Lower lobe of right lung (tissue), 2 donors: ENCODE measurements at regions not wholly inside any gene's neighbourhood (a gene's known extent, or its start where the extent isn't known, plus 50 kb on each side); places are given as distances from the start of the nearest gene placed in this dataset.

Source experiments
- ATAC-seq, 2 donors: fragments of 200-7000 bp; cut with Tn5 transposase; one replicate each; pipeline ENCODE4 v1.9.1; 2020 to 2022; ENCODE audit warnings: mild to moderate bottlenecking in 2 of 2, moderate library complexity in 2 of 2
- DNase-seq: peaks from one replicate; pipeline ENCODE4 v3.0.0-alpha.2; 2020
- H3K27ac ChIP-seq: fragments of 200-600 bp; one replicate; pipeline ENCODE4 v1.8.0; 2022
- H3K27me3 ChIP-seq: fragments of 200-600 bp; one replicate; pipeline ENCODE4 v1.8.0; 2022; ENCODE audit warnings: low read depth
- H3K36me3 ChIP-seq: fragments of 200-600 bp; one replicate; pipeline ENCODE4 v1.8.0; 2022; ENCODE audit warnings: mild to moderate bottlenecking
- H3K4me1 ChIP-seq: fragments of 200-600 bp; one replicate; pipeline ENCODE4 v1.8.0; 2022
- H3K4me3 ChIP-seq: fragments of 200-600 bp; one replicate; pipeline ENCODE4 v1.8.0; 2022; ENCODE audit warnings: mild to moderate bottlenecking
- H3K9me3 ChIP-seq: fragments of 200-600 bp; one replicate; pipeline ENCODE4 v1.8.0; 2022
- intact Hi-C: fragments of 100-400 bp; cut with DNase I; formaldehyde crosslinking; loops from one replicate; pipeline ENCODE4 v1.11.0; 2022
- TF ChIP-seq, protein P1 (sequence below): fragments of 200-600 bp; IDR thresholded peaks from one replicate; pipeline ENCODE4 v1.8.0; 2022; ENCODE audit warnings: antibody characterized with exemption, mild to moderate bottlenecking
- donor health status: DM: no; HTN: yes; CAD: no; lungs with severe emphysema.

DNA sequence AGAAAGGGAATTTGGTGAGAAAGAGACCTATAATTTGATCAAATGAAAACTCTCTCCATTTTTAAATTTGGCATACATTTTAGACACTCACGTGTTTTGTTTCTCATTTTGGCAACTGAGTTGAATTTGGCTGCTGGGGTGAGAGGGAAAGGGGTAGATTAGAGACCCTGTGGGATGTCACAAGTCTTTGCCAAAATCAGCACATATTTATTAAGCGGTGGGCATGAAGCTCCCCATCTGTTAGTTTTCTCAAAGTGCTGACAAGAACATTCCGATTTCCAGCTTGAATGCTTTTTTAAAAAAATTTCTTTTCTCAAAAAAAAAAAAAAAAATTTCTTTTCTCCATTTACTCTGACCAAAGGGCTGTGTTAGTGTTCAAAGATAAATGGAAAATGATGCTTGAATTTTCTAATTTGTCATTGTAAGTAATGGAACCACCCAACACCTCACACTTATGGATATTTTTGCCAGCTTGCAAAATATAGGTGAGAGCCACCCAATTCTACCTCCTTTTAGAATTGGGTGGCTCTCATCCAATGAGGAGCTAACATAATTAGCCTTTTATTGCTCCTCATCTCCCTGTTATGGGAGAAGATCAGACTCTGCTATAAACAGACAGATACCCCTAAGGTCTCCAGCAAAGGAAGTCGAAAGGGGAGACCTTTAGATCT, 222.9 kb upstream of the FN1 start:
- DNase-seq (no peak), ATAC-seq (no peak)
- H3K4me3 ChIP-seq, result no peak overlapping the region
- H3K4me1 ChIP-seq, result no peaks in the 10 kb centered on the region
- TF ChIP-seq, protein P1, sequence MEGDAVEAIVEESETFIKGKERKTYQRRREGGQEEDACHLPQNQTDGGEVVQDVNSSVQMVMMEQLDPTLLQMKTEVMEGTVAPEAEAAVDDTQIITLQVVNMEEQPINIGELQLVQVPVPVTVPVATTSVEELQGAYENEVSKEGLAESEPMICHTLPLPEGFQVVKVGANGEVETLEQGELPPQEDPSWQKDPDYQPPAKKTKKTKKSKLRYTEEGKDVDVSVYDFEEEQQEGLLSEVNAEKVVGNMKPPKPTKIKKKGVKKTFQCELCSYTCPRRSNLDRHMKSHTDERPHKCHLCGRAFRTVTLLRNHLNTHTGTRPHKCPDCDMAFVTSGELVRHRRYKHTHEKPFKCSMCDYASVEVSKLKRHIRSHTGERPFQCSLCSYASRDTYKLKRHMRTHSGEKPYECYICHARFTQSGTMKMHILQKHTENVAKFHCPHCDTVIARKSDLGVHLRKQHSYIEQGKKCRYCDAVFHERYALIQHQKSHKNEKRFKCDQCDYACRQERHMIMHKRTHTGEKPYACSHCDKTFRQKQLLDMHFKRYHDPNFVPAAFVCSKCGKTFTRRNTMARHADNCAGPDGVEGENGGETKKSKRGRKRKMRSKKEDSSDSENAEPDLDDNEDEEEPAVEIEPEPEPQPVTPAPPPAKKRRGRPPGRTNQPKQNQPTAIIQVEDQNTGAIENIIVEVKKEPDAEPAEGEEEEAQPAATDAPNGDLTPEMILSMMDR, result no peak
- intact Hi-C loops, result no loop called here
- no peaks in the 10 kb centered on the region for H3K27me3 ChIP-seq
- no peaks in the 10 kb centered on the region for H3K36me3 ChIP-seq
- no peaks in the 10 kb centered on the region for H3K9me3 ChIP-seq
- no peak overlapping the region for H3K27ac ChIP-seq

DNA sequence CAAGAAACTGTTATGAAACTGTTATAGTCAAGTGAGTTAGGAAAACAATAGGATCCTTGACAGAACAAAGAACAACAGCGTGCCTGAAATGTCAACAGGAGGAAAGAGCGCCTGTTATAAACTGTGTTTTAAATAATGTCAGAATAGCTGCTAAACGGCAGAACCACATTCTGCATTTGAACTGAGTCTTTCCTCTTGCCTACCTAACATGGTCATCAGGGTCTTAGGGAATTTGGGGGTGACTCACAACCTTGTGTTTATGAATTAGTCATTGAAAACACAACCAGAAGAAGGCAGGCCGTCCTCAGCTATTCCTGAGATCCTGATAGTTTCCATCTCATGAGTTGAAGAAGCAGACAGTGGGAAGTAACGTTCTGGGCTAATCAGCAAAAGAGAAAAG, 222.0 kb upstream of the FN1 start:
- intact Hi-C loops, result no loop called here
- DNase-seq (no peak), ATAC-seq (no peak)
- Histone ChIP-seq H3K4me3 (no peak overlapping the region), H3K36me3 (no peaks in the 10 kb centered on the region), H3K27ac (no peak overlapping the region), H3K9me3 (no peaks in the 10 kb centered on the region), H3K27me3 (no peaks in the 10 kb centered on the region), H3K4me1 (no peaks in the 10 kb centered on the region)
- TF ChIP-seq, protein P1, result no peak

DNA sequence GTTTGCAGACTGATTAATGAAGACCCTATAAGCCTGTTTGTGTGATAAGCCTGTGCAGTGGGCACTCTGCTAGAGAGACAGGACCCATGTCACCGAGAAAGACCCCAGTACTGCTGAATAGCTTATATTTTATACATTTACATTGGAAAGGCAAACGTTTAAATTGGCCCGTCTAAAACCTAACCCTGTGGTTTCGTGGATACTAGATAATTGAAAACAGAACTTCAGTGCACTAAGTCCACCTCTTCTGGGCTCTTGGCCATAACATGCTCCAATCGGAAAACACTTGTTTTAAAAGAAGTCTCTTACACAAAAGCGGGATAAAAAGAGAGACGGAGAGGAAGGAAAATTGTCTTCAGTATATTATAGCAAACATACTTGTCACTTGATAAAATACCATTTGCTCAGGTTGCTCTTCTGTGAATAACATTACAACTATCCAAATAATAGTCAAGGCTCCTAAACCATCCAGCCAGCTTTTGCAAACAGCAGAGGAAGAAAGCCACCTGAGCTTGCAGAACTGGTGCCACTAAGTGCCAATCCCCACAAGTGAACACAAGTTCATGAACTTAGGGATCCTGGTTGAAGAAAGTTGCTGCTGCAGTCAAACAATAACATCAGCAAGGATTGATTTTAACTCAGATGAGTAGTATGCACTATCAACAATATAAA, 218.4 kb upstream of the FN1 start:
- intact Hi-C loops, result no loop called here
- no peaks in the 10 kb centered on the region for H3K36me3 ChIP-seq
- ATAC-seq (no peak), DNase-seq (no peak)
- TF ChIP-seq, protein P1, result no peak
- no peak overlapping the region for H3K27ac ChIP-seq
- H3K27me3 ChIP-seq, result no peaks in the 10 kb centered on the region
- no peak overlapping the region for H3K4me3 ChIP-seq
- H3K9me3 ChIP-seq, result no peaks in the 10 kb centered on the region
- H3K4me1 ChIP-seq, result no peaks in the 10 kb centered on the region

DNA sequence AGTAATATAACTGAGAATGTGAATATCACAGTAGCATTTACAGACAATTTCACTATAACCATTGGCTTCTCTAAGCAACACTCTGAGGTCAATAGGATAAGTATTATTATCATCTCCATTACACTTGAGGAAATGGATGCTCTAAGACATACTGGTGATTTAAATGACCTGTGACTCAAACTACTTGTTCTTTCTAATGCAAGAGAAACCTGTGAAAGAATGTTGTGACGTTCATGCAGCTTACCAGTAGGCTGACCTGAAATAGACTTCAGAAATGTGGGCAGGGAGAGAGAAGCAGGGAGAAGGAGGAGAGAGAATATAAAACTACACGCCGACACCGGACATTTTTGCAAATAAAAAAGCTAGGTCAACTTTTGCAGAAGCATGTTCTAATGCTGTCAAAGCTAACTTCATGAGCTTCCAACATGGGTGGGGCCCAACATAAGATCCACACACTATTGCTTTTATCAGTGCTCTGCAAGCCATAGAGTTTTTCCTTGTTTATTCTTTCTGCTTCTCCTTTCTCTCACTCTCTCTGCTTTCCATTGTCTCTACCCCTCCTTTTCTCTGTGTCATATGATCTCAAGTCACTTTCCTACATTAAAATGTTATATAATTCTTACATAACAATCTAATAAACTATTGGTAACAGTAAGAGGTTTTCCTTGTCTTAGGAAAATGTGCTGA, 217.6 kb upstream of the FN1 start:
- H3K4me3 ChIP-seq, result no peak overlapping the region
- no peak overlapping the region for H3K27ac ChIP-seq
- no peaks in the 10 kb centered on the region for H3K27me3 ChIP-seq
- TF ChIP-seq, protein P1, result no peak
- intact Hi-C loops, result no loop called here
- H3K4me1 ChIP-seq, result no peaks in the 10 kb centered on the region
- no peaks in the 10 kb centered on the region for H3K36me3 ChIP-seq
- DNase-seq (no peak), ATAC-seq (no peak)
- no peaks in the 10 kb centered on the region for H3K9me3 ChIP-seq

DNA sequence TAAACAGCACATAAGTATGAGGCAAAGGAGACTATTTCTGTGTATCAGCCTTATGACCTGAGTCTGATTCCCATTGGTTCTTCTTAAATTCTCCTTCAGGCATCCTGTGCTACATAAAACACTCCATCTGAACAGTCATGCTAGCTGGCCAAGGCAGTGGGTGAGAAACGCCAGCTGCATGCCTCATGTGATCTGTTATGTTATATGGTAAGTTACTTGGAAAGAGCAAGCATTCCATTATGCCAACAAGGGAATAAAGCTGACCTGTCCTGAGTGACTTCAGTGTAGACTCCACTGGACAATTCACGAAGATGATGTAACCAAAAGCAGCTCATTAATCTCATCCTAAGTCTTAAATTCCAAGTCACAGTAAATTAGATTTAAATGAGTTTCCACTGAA, 216.5 kb upstream of the FN1 start:
- no peak for ATAC-seq
- no peaks in the 10 kb centered on the region for H3K4me1 ChIP-seq

More for the DNA sequence above, 216.5 kb upstream of the FN1 start:
- Histone ChIP-seq H3K4me3 (no peak overlapping the region), H3K27me3 (no peaks in the 10 kb centered on the region), H3K27ac (no peak overlapping the region), H3K36me3 (no peaks in the 10 kb centered on the region), H3K9me3 (no peaks in the 10 kb centered on the region)
- TF ChIP-seq, protein P1, result no peak
- intact Hi-C loops, result no loop called here
- no peak for DNase-seq
